Esophagus squamous epithelium (tissue), 5 donors: ENCODE measurements at regions not wholly inside any gene's neighbourhood (a gene's known extent, or its start where the extent isn't known, plus 50 kb on each side); places are given as distances from the start of the nearest gene placed in this dataset.
A peak's percentile ranks its signal among the peaks of the same experiment; 100 is the strongest.
"Not testable (repeated sequence)": the region's sequence is repeated elsewhere in the genome, so short reads cannot be mapped to it uniquely, and the experiment has no call there.

ENCODE experiments used
- DNase-seq: peaks from one replicate; lab custom pipeline; 2025; lab: John Stamatoyannopoulos, UW
- H3K27ac ChIP-seq, 4 donors: fragments of 200-600 bp; sonication (generic); one replicate each; pipeline ENCODE4 v1.5.1; 2016 to 2019; ENCODE audit warnings: mild to moderate bottlenecking in 1 of 4
- H3K27me3 ChIP-seq, 4 donors: fragments of 200-600 bp; sonication (generic); 1 replicate in 3 of 4; 2 replicates in 1 of 4; pipeline versions ENCODE4 v1.5.1 to v1.6.0; 2017 to 2021; ENCODE audit warnings: antibody characterized with exemption in 1 of 4
- H3K36me3 ChIP-seq, 3 donors: fragments of 200-600 bp; sonication (generic); one replicate each; pipeline ENCODE4 v1.5.1; 2016 to 2019
- H3K4me1 ChIP-seq, 3 donors: fragments of 200-600 bp; sonication (generic); one replicate each; pipeline ENCODE4 v1.5.1; 2017 to 2019
- H3K4me3 ChIP-seq, 4 donors: fragments of 200-600 bp; sonication (generic); 1 replicate in 3 of 4; 2 replicates in 1 of 4; pipeline ENCODE4 v1.5.1; 2016 to 2019; ENCODE audit warnings: mild to moderate bottlenecking in 2 of 4, moderate library complexity in 1 of 4
- H3K9me3 ChIP-seq, 3 donors: fragments of 200-600 bp; sonication (generic); one replicate each; pipeline ENCODE4 v1.5.1; 2016 to 2019
- CTCF ChIP-seq, 6 experiments: fragments of 450-650 bp in 4 of 6; fragments of 200-600 bp in 2 of 6; sonication (generic) in 2 of 6; IDR thresholded peaks; one replicate each; pipeline ENCODE4 v1.5.1; 2016 to 2019; ENCODE audit warnings: antibody characterized with exemption in 6 of 6, mild to moderate bottlenecking in 4 of 6, moderate library complexity in 4 of 6
- POLR2A ChIP-seq, 4 donors: fragments of 450-650 bp; IDR thresholded peaks; one replicate each; pipeline ENCODE4 v1.6.1; 2017; ENCODE audit warnings: antibody characterized with exemption in 4 of 4, mild to moderate bottlenecking in 4 of 4, moderate library complexity in 3 of 4
- WGBS, 2 donors: methylation state at CpG; one replicate each; pipeline ENCODE4 v1.1.5; 2018; 5-methylcytosine and 5-hydroxymethylcytosine counted together
- intact Hi-C: fragments of 100-400 bp; cut with DNase I; formaldehyde crosslinking; loops from one replicate; pipeline ENCODE4 v1.15.0; 2022
- donor health status: DM: yes; HTN: yes; CAD: no.

GRCh38 chr18:8988260-8988871 lies 114.1 kb upstream of the NDUFV2 start:
- Histone ChIP-seq H3K36me3 (no peaks in the 10 kb centered on the region), H3K4me3 (no peak overlapping the region), H3K27me3 (no peaks in the 10 kb centered on the region), H3K27ac (peak overlapping the region in 1 of 4 donors; percentile 40), H3K9me3 (no peaks in the 10 kb centered on the region), H3K4me1 (peaks cover 0 to 30% (median 9%) of the 10 kb centered on the region in 3 donors)
- intact Hi-C loops = loop anchor here (10.0 kb wide), 1 partner anchor 294 kb away; no protein-coding TSS in a partner anchor
- WGBS, 2 donors = 29 to 32% methylated on average over 10 of the region's 10 CpGs
- TF ChIP-seq CTCF (IDR thresholded peaks at IDR 0.05) = peak; percentile 38 to 76 (median 64)
- no peak for TF ChIP-seq POLR2A (IDR thresholded peaks at IDR 0.05)
- no peak for DNase-seq

- H3K27me3 ChIP-seq = no peaks in the 10 kb centered on the region
- peaks cover 0 to 23% (median 3%) of the 10 kb centered on the region in 3 donors for H3K4me1 ChIP-seq
- TF ChIP-seq POLR2A (IDR thresholded peaks at IDR 0.05) = no peak
- TF ChIP-seq CTCF (IDR thresholded peaks at IDR 0.05) = no peak
- no peaks in the 10 kb centered on the region for H3K9me3 ChIP-seq
- no peak overlapping the region for H3K27ac ChIP-seq
- 60 to 61% methylated on average over 5 of the region's 5 CpGs for WGBS, 2 donors
- no peak overlapping the region for H3K4me3 ChIP-seq
- DNase-seq = no peak
- no peaks in the 10 kb centered on the region for H3K36me3 ChIP-seq
- intact Hi-C loops = loop anchor here (10.0 kb wide), 1 partner anchor 294 kb away; no protein-coding TSS in a partner anchor
Observed at GRCh38 chr18:8989017-8989416, 113.5 kb upstream of the NDUFV2 start.

- no peak for DNase-seq
- WGBS, 2 donors = 51 to 70% methylated on average over 8 to 10 of the region's 10 CpGs
- TF ChIP-seq CTCF (IDR thresholded peaks at IDR 0.05) (no peak), POLR2A (IDR thresholded peaks at IDR 0.05) (no peak)
- H3K27me3 ChIP-seq = no peaks in the 10 kb centered on the region
- peaks cover 0 to 20% (median 3%) of the 10 kb centered on the region in 3 donors for H3K4me1 ChIP-seq
- H3K36me3 ChIP-seq = no peaks in the 10 kb centered on the region
- H3K4me3 ChIP-seq = no peak overlapping the region
- intact Hi-C loops = loop anchor here (5.0 to 10.0 kb wide), 2 partner anchors 295 to 333 kb away; no protein-coding TSS in a partner anchor
- no peak overlapping the region for H3K27ac ChIP-seq
- H3K9me3 ChIP-seq = no peaks in the 10 kb centered on the region
Observed at GRCh38 chr18:8989855-8990254, 112.6 kb upstream of the NDUFV2 start.

GRCh38 chr18:8990276-8991031 lies 112.0 kb upstream of the NDUFV2 start:
- no peak for TF ChIP-seq POLR2A (IDR thresholded peaks at IDR 0.05)
- TF ChIP-seq CTCF (IDR thresholded peaks at IDR 0.05) = no peak
- 83 to 91% methylated on average over 12 to 20 of the region's 27 CpGs for WGBS, 2 donors
- Histone ChIP-seq H3K4me3 (no peak overlapping the region), H3K27ac (no peak overlapping the region), H3K9me3 (no peaks in the 10 kb centered on the region), H3K36me3 (no peaks in the 10 kb centered on the region), H3K4me1 (peaks cover 0 to 20% (median 3%) of the 10 kb centered on the region in 3 donors), H3K27me3 (no peaks in the 10 kb centered on the region)
- intact Hi-C loops = loop anchor here (5.0 kb wide), 1 partner anchor 333 kb away; no protein-coding TSS in a partner anchor
- DNase-seq = no peak

- H3K27ac ChIP-seq = no peak overlapping the region
- 63 to 68% methylated on average over 2 of the region's 2 CpGs for WGBS, 2 donors
Observed at GRCh38 chr18:8991155-8991554, 111.3 kb upstream of the NDUFV2 start.

GRCh38 chr18:8992500-8992899 lies 110.0 kb upstream of the NDUFV2 start:
- H3K27me3 ChIP-seq, H3K9me3 ChIP-seq, H3K27ac ChIP-seq, DNase-seq, H3K4me3 ChIP-seq, H3K4me1 ChIP-seq, H3K36me3 ChIP-seq: not testable (repeated sequence)
- 92 to 95% methylated on average over 4 of the region's 4 CpGs for WGBS, 2 donors
- intact Hi-C loops = loop anchor here (5.0 kb wide), 1 partner anchor 335 kb away; no protein-coding TSS in a partner anchor

More at GRCh38 chr18:8991155-8991554, 111.3 kb upstream of the NDUFV2 start:
- no peaks in the 10 kb centered on the region for H3K9me3 ChIP-seq
- no peak overlapping the region for H3K4me3 ChIP-seq
- H3K36me3 ChIP-seq = no peaks in the 10 kb centered on the region
- DNase-seq = no peak
- H3K27me3 ChIP-seq = no peaks in the 10 kb centered on the region
- intact Hi-C loops = loop anchor here (5.0 kb wide), 1 partner anchor 334 kb away; no protein-coding TSS in a partner anchor
- peaks cover 0 to 20% (median 3%) of the 10 kb centered on the region in 3 donors for H3K4me1 ChIP-seq
- TF ChIP-seq CTCF (IDR thresholded peaks at IDR 0.05) (no peak), POLR2A (IDR thresholded peaks at IDR 0.05) (no peak)
